Kidney (tissue), 13 donors: ENCODE measurements at regions not wholly inside any gene's neighbourhood (a gene's known extent, or its start where the extent isn't known, plus 50 kb on each side); places are given as distances from the start of the nearest gene placed in this dataset.
A peak's percentile ranks its signal among the peaks of the same experiment; 100 is the strongest.

Experiments
- DNase-seq, 5 donors: peaks; one replicate each; pipeline ENCODE4 v3.0.0-alpha.2; 2013 to 2020
- FAIRE-seq: peaks from 2 replicates; lab custom pipeline; 2012; peaks lifted over from hg19 to GRCh38; lab: Jason Lieb, UNC
- H3K27ac ChIP-seq, 2 donors: one replicate each; pipeline ENCODE4 v1.7.0; 2013; ENCODE audit warnings: low read depth in 2 of 2, low read length in 2 of 2, inconsistent platforms in 1 of 2
- H3K27me3 ChIP-seq: one replicate; pipeline ENCODE4 v1.7.1; 2013; ENCODE audit warnings: low read length, inconsistent platforms; ENCODE audit not compliant: control insufficient read depth, insufficient read depth
- H3K36me3 ChIP-seq, 3 donors: one replicate each; pipeline versions ENCODE4 v1.7.0 to v1.7.1; 2013; ENCODE audit warnings: low read length in 3 of 3, control low read depth in 1 of 3, inconsistent platforms in 1 of 3; ENCODE audit not compliant: insufficient read depth in 3 of 3, control insufficient read depth in 2 of 3
- H3K4me1 ChIP-seq, 3 donors: one replicate each; pipeline versions ENCODE4 v1.7.0 to v1.7.1; 2013; ENCODE audit warnings: low read length in 3 of 3, inconsistent platforms in 1 of 3, low read depth in 1 of 3; ENCODE audit not compliant: control insufficient read depth in 2 of 3, insufficient read depth in 2 of 3
- H3K4me3 ChIP-seq, 3 donors: one replicate each; pipeline versions ENCODE4 v1.7.0 to v1.8.1; 2013; ENCODE audit warnings: low read length in 3 of 3, control low read depth in 1 of 3, inconsistent platforms in 1 of 3
- H3K9ac ChIP-seq, 3 donors: one replicate each; pipeline versions ENCODE4 v1.7.0 to v1.7.1; 2013; ENCODE audit warnings: low read length in 3 of 3, control low read depth in 1 of 3, inconsistent platforms in 1 of 3
- H3K9me3 ChIP-seq, 3 donors: one replicate each; pipeline versions ENCODE4 v1.7.0 to v1.7.1; 2013; ENCODE audit warnings: low read length in 3 of 3, control low read depth in 1 of 3, inconsistent platforms in 1 of 3; ENCODE audit not compliant: control insufficient read depth in 2 of 3, insufficient read depth in 1 of 3
- CTCF ChIP-seq: IDR thresholded peaks from 3 replicates; pipeline ENCODE4 v1.5.1; 2012; ENCODE audit warnings: mild to moderate bottlenecking, moderate library complexity, borderline replicate concordance; ENCODE audit not compliant: insufficient read depth; ENCODE audit errors: extremely low read depth
- intact Hi-C: fragments of 100-400 bp; cut with DNase I; formaldehyde crosslinking; loops from one replicate; pipeline ENCODE4 v1.11.1; 2022
- donor health status: control.
- donor health status: control.
- donor health status: control.
- donor health status: control.
- donor health status: control.
- donor health status: DM: yes; HTN: yes; CAD: no.
- donor health status: Normal renal cell carcinoma (clear cell type).

GRCh38 chr13:80033951-80034350 is 307.0 kb downstream of the SPRY2 start:
- no peaks in the 10 kb centered on the region for H3K27me3 ChIP-seq
- H3K27ac ChIP-seq, result no peak overlapping the region
- DNase-seq, result no peak
- H3K9ac ChIP-seq, result no peak overlapping the region
- no peak for TF ChIP-seq CTCF
- H3K4me3 ChIP-seq, result no peak overlapping the region
- no peaks in the 10 kb centered on the region for H3K9me3 ChIP-seq
- FAIRE-seq, result no peak
- H3K4me1 ChIP-seq, result no peaks in the 10 kb centered on the region
- intact Hi-C loops, result no loop called here
- no peaks in the 10 kb centered on the region for H3K36me3 ChIP-seq

- intact Hi-C loops, result no loop called here
- H3K4me3 ChIP-seq, result no peak overlapping the region
- FAIRE-seq, result no peak
- H3K27ac ChIP-seq, result no peak overlapping the region
- no peak for DNase-seq
- H3K9me3 ChIP-seq, result no peaks in the 10 kb centered on the region
- no peaks in the 10 kb centered on the region for H3K36me3 ChIP-seq
- H3K4me1 ChIP-seq, result no peaks in the 10 kb centered on the region
- no peak for TF ChIP-seq CTCF
- no peaks in the 10 kb centered on the region for H3K27me3 ChIP-seq
- no peak overlapping the region for H3K9ac ChIP-seq
Observed at GRCh38 chr13:80033286-80033685, 307.6 kb downstream of the SPRY2 start.

- Histone ChIP-seq H3K4me1 (no peaks in the 10 kb centered on the region), H3K27me3 (no peaks in the 10 kb centered on the region), H3K4me3 (no peak overlapping the region), H3K9ac (no peak overlapping the region), H3K36me3 (no peaks in the 10 kb centered on the region), H3K9me3 (no peaks in the 10 kb centered on the region), H3K27ac (no peak overlapping the region)
- FAIRE-seq (peak; percentile 37), DNase-seq (peak in 2 of 5 donors; percentile 19 to 34)
- intact Hi-C loops, result no loop called here
- peak; percentile 36 for TF ChIP-seq CTCF
Observed at GRCh38 chr13:80030491-80030890, 310.4 kb downstream of the SPRY2 start.

- H3K27me3 ChIP-seq, result no peaks in the 10 kb centered on the region
- intact Hi-C loops, result no loop called here
- no peak for FAIRE-seq
- H3K36me3 ChIP-seq, result no peaks in the 10 kb centered on the region
- no peak overlapping the region for H3K9ac ChIP-seq
- no peak for TF ChIP-seq CTCF
- H3K4me1 ChIP-seq, result no peaks in the 10 kb centered on the region
- H3K27ac ChIP-seq, result no peak overlapping the region
- H3K9me3 ChIP-seq, result no peaks in the 10 kb centered on the region
- no peak overlapping the region for H3K4me3 ChIP-seq
- DNase-seq, result no peak
Observed at GRCh38 chr13:80029170-80029569, 311.8 kb downstream of the SPRY2 start.
